GM12878 (cell line): ENCODE measurements at regions not wholly inside any gene's neighbourhood (a gene's known extent, or its start where the extent isn't known, plus 50 kb on each side); places are given as distances from the start of the nearest gene placed in this dataset.

Source experiments
- MXI1 ChIP-seq: fragments of 150-350 bp; IDR thresholded peaks from 2 replicates; pipeline ENCODE4 v1.6.1; 2011; ENCODE audit warnings: low read depth, mild to moderate bottlenecking, inconsistent platforms, low read length, improper control_type of control experiment
- NR2C2 ChIP-seq: IDR thresholded peaks from 2 replicates; pipeline ENCODE4 v1.6.1; 2011; ENCODE audit warnings: borderline replicate concordance, low read depth; ENCODE audit not compliant: control insufficient read depth, insufficient read length
- TCF7 ChIP-seq: IDR thresholded peaks from 2 replicates; pipeline ENCODE4 v1.6.1; 2014; ENCODE audit warnings: antibody characterized with exemption, borderline replicate concordance
- ZBED1 ChIP-seq: IDR thresholded peaks from 2 replicates; pipeline ENCODE4 v1.6.1; 2016; ENCODE audit warnings: borderline replicate concordance
- TF ChIP-seq, protein P1 (sequence below), 3 experiments: IDR thresholded peaks in 2 of 3; conservative IDR thresholded peaks in 1 of 3; 2 replicates each; pipeline ENCODE4 v1.5.1; 2011; ENCODE audit warnings: low read depth in 3 of 3, low read length in 3 of 3, mild to moderate bottlenecking in 3 of 3, control low read depth in 2 of 3, moderate library complexity in 2 of 3, inconsistent platforms in 1 of 3, mixed read lengths in 1 of 3; ENCODE audit not compliant: control insufficient read depth in 2 of 3, insufficient read depth in 1 of 3; ENCODE audit errors: extremely low read depth in 1 of 3
- TF ChIP-seq, protein P2 (sequence below): fragments of 450-650 bp; IDR thresholded peaks from 2 replicates; pipeline ENCODE4 v1.6.1; 2016; ENCODE audit warnings: mild to moderate bottlenecking, moderate library complexity, borderline replicate concordance

DNA sequence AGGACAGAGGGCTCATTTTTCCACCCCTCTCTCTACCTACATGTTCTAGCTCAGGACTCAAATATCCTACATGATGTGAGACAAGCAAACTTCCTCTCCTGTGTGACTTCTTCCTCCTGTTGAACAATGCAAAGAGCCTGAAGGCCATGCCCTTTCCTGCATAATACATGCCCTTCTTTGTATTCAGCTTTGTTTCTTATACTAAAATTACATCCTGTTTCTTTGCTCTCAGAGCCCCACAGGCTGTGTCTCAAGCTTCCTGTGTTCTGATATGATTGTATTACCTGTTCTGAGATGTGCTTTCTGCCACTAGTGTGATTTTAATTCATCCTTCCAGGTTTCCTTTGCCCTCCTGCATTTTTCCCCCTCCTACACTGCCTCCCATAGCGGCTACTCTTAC is 166.4 kb upstream of the AFF2 start:
- TF ChIP-seq, protein P1, sequence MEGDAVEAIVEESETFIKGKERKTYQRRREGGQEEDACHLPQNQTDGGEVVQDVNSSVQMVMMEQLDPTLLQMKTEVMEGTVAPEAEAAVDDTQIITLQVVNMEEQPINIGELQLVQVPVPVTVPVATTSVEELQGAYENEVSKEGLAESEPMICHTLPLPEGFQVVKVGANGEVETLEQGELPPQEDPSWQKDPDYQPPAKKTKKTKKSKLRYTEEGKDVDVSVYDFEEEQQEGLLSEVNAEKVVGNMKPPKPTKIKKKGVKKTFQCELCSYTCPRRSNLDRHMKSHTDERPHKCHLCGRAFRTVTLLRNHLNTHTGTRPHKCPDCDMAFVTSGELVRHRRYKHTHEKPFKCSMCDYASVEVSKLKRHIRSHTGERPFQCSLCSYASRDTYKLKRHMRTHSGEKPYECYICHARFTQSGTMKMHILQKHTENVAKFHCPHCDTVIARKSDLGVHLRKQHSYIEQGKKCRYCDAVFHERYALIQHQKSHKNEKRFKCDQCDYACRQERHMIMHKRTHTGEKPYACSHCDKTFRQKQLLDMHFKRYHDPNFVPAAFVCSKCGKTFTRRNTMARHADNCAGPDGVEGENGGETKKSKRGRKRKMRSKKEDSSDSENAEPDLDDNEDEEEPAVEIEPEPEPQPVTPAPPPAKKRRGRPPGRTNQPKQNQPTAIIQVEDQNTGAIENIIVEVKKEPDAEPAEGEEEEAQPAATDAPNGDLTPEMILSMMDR (IDR thresholded peaks at IDR 0.05 in 2 of 3, conservative IDR thresholded peaks at IDR 0.05 in 1 of 3; ENCODE audit: control insufficient read depth in 2 of 3, extremely low read depth in 1 of 3, insufficient read depth in 1 of 3, low read depth in 3 of 3, low read length in 3 of 3) = no peak
- TF ChIP-seq NR2C2 (no peak), TCF7 (no peak), ZBED1 (no peak), MXI1 (no peak)
- TF ChIP-seq, protein P2, sequence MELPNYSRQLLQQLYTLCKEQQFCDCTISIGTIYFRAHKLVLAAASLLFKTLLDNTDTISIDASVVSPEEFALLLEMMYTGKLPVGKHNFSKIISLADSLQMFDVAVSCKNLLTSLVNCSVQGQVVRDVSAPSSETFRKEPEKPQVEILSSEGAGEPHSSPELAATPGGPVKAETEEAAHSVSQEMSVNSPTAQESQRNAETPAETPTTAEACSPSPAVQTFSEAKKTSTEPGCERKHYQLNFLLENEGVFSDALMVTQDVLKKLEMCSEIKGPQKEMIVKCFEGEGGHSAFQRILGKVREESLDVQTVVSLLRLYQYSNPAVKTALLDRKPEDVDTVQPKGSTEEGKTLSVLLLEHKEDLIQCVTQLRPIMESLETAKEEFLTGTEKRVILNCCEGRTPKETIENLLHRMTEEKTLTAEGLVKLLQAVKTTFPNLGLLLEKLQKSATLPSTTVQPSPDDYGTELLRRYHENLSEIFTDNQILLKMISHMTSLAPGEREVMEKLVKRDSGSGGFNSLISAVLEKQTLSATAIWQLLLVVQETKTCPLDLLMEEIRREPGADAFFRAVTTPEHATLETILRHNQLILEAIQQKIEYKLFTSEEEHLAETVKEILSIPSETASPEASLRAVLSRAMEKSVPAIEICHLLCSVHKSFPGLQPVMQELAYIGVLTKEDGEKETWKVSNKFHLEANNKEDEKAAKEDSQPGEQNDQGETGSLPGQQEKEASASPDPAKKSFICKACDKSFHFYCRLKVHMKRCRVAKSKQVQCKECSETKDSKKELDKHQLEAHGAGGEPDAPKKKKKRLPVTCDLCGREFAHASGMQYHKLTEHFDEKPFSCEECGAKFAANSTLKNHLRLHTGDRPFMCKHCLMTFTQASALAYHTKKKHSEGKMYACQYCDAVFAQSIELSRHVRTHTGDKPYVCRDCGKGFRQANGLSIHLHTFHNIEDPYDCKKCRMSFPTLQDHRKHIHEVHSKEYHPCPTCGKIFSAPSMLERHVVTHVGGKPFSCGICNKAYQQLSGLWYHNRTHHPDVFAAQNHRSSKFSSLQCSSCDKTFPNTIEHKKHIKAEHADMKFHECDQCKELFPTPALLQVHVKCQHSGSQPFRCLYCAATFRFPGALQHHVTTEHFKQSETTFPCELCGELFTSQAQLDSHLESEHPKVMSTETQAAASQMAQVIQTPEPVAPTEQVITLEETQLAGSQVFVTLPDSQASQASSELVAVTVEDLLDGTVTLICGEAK = no peak
